GM23338 (cell line): ENCODE measurements at regions not wholly inside any gene's neighbourhood (a gene's known extent, or its start where the extent isn't known, plus 50 kb on each side); places are given as distances from the start of the nearest gene placed in this dataset.

Experiments
- CREB1 ChIP-seq: fragments of 250-450 bp; sonication (Bioruptor Pico); IDR thresholded peaks from 2 replicates; pipeline ENCODE4 v1.5.0; 2020; ENCODE audit warnings: low read depth, mild to moderate bottlenecking, moderate library complexity
- EZH2 ChIP-seq: fragments of 200-600 bp; sonication (generic); IDR thresholded peaks from one replicate; pipeline ENCODE4 v1.8.0; 2017; ENCODE audit warnings: antibody characterized with exemption, mild to moderate bottlenecking, low read depth; ENCODE audit not compliant: unreplicated experiment
- EZH2phosphoT487 ChIP-seq: fragments of 200-600 bp; sonication (generic); IDR thresholded peaks from one replicate; pipeline ENCODE4 v1.8.1; 2018; ENCODE audit warnings: antibody characterized with exemption; ENCODE audit not compliant: unreplicated experiment
- JUNB ChIP-seq: IDR thresholded peaks from one replicate; pipeline ENCODE4 v1.6.1; 2016; ENCODE audit warnings: antibody characterized with exemption; ENCODE audit not compliant: unreplicated experiment
- NANOG ChIP-seq: IDR thresholded peaks from 2 replicates; pipeline ENCODE4 v1.6.1; 2016; ENCODE audit warnings: antibody characterized with exemption, borderline replicate concordance
- POLR2AphosphoS5 ChIP-seq: IDR thresholded peaks from 2 replicates; pipeline ENCODE4 v1.6.1; 2016; ENCODE audit warnings: antibody characterized with exemption, low read depth
- TF ChIP-seq, protein P1 (sequence below), 2 experiments: fragments of 200-600 bp in 1 of 2; sonication (generic) in 1 of 2; conservative IDR thresholded peaks; 2 replicates each; pipeline versions ENCODE4 v1.5.1 to v1.6.1; 2016 to 2017; ENCODE audit warnings: antibody characterized with exemption in 2 of 2, low read depth in 2 of 2, mild to moderate bottlenecking in 2 of 2, moderate library complexity in 1 of 2
- TF ChIP-seq, protein P2 (sequence below): IDR thresholded peaks from one replicate; pipeline ENCODE4 v1.6.1; 2018; ENCODE audit warnings: antibody characterized with exemption; ENCODE audit not compliant: unreplicated experiment

DNA sequence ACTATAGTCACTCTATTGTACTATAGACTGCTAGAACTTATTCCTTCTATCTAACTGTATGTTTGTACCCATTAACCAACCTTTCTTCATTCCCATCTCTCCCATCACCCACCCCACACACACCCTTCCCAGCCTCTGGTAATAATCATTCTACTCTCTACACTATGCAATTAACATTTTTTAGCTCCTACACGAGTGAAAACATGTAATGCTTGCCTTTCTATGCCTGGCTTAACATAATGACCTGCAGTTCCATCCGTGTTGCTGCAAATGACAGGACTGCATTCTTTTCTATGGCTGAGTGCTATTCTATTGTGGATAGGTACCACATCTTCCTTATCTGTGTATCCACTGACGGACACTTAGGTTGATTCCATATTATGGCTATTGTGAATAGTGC is 95.5 kb downstream of the ALDH8A1 start:
- TF ChIP-seq EZH2phosphoT487 (no peak), POLR2AphosphoS5 (no peak), EZH2 (no peak), CREB1 (no peak), NANOG (no peak), JUNB (no peak)
- TF ChIP-seq, protein P1, sequence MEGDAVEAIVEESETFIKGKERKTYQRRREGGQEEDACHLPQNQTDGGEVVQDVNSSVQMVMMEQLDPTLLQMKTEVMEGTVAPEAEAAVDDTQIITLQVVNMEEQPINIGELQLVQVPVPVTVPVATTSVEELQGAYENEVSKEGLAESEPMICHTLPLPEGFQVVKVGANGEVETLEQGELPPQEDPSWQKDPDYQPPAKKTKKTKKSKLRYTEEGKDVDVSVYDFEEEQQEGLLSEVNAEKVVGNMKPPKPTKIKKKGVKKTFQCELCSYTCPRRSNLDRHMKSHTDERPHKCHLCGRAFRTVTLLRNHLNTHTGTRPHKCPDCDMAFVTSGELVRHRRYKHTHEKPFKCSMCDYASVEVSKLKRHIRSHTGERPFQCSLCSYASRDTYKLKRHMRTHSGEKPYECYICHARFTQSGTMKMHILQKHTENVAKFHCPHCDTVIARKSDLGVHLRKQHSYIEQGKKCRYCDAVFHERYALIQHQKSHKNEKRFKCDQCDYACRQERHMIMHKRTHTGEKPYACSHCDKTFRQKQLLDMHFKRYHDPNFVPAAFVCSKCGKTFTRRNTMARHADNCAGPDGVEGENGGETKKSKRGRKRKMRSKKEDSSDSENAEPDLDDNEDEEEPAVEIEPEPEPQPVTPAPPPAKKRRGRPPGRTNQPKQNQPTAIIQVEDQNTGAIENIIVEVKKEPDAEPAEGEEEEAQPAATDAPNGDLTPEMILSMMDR (conservative IDR thresholded peaks at IDR 0.05; ENCODE audit: low read depth in 2 of 2), result no peak
- TF ChIP-seq, protein P2, sequence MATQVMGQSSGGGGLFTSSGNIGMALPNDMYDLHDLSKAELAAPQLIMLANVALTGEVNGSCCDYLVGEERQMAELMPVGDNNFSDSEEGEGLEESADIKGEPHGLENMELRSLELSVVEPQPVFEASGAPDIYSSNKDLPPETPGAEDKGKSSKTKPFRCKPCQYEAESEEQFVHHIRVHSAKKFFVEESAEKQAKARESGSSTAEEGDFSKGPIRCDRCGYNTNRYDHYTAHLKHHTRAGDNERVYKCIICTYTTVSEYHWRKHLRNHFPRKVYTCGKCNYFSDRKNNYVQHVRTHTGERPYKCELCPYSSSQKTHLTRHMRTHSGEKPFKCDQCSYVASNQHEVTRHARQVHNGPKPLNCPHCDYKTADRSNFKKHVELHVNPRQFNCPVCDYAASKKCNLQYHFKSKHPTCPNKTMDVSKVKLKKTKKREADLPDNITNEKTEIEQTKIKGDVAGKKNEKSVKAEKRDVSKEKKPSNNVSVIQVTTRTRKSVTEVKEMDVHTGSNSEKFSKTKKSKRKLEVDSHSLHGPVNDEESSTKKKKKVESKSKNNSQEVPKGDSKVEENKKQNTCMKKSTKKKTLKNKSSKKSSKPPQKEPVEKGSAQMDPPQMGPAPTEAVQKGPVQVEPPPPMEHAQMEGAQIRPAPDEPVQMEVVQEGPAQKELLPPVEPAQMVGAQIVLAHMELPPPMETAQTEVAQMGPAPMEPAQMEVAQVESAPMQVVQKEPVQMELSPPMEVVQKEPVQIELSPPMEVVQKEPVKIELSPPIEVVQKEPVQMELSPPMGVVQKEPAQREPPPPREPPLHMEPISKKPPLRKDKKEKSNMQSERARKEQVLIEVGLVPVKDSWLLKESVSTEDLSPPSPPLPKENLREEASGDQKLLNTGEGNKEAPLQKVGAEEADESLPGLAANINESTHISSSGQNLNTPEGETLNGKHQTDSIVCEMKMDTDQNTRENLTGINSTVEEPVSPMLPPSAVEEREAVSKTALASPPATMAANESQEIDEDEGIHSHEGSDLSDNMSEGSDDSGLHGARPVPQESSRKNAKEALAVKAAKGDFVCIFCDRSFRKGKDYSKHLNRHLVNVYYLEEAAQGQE, result no peak
